Activated naive CD4-positive, alpha-beta T cell treated with anti-CD3 and anti-CD28 coated beads, Interleukin-2, amount 10 ng/mL, durations not matched to agents 7 days and 5 days (primary cell): ENCODE measurements at regions not wholly inside any gene's neighbourhood (a gene's known extent, or its start where the extent isn't known, plus 50 kb on each side); places are given as distances from the start of the nearest gene placed in this dataset.
"Not testable (repeated sequence)": the region's sequence is repeated elsewhere in the genome, so short reads cannot be mapped to it uniquely, and the experiment has no call there.

Experiments used
- CTCF ChIA-PET: fragments of 350-600 bp; sonication (Branson Sonifier 250); formaldehyde crosslinking; loops from one replicate; lab custom pipeline; 2021; ENCODE audit warnings: antibody characterized with exemption; lab: Charles Lee
- DNase-seq: peaks from one replicate; pipeline ENCODE4 v3.0.0-alpha.2; 2020
- H3K27ac Mint-ChIP-seq: one replicate; pipeline ENCODE4 v1.8.0; 2021; ENCODE audit warnings: mild to moderate bottlenecking, moderate library complexity, mixed read lengths
- H3K27me3 Mint-ChIP-seq: one replicate; pipeline ENCODE4 v1.8.0; 2021; ENCODE audit warnings: mild to moderate bottlenecking, mixed read lengths
- H3K36me3 Mint-ChIP-seq: one replicate; pipeline ENCODE4 v1.8.0; 2021; ENCODE audit warnings: mixed read lengths
- H3K4me1 Mint-ChIP-seq: one replicate; pipeline ENCODE4 v1.8.0; 2021; ENCODE audit warnings: mixed read lengths
- H3K4me3 Mint-ChIP-seq: one replicate; pipeline ENCODE4 v1.8.0; 2021; ENCODE audit warnings: mild to moderate bottlenecking, moderate library complexity, mixed read lengths
- H3K9me3 Mint-ChIP-seq: one replicate; pipeline ENCODE4 v1.8.0; 2021; ENCODE audit warnings: mixed read lengths

DNA sequence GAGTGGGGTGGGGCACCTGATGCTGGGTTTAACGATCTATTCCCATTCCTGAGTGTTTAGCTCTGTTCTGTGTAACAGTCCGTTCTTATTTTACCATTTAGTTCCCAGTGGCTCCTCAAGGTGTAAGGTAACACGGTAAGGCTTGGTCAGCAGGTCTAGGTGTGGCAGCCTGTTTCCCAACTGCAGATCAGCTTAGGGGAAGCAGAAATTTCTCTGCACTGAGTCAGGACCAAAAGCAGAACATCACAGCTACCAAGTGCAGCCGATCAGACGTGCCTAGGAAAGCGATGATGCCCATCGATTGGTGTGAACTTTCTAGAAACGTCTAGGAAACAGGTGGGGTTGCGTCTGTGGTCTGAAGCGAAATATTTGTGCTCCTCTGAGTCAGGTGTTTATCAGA lies 240.1 kb downstream of the STIM2 start:
- Mint-ChIP-seq H3K27ac (no peak overlapping the region), H3K4me3 (no peak overlapping the region), H3K4me1 (no peaks in the 10 kb centered on the region), H3K36me3 (no peaks in the 10 kb centered on the region), H3K9me3 (no peaks in the 10 kb centered on the region), H3K27me3 (no peaks in the 10 kb centered on the region)
- CTCF ChIA-PET: no interaction called here
- DNase-seq: no peak

DNA sequence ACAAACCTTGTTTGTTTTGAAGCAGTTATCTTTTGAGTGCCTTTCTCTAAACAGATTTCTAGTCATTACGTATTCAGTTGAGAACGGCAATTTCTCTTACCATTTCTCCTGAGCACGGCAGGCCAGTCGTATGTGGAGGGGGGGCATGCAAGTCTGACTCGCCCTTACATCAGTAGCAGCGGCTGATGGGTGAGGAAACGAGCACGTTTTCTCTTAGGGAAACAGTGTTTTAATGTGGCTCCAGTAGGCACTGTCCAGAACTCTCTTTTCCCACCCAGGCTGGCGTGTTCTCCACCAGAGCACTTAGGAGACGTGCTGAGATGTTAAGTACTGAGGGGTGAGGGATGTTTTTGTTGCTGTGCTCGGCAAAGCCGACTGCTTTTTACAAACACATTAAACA lies 240.5 kb downstream of the STIM2 start:
- Mint-ChIP-seq H3K36me3 (no peaks in the 10 kb centered on the region), H3K4me3 (no peak overlapping the region), H3K9me3 (no peaks in the 10 kb centered on the region), H3K4me1 (no peaks in the 10 kb centered on the region), H3K27me3 (no peaks in the 10 kb centered on the region), H3K27ac (no peak overlapping the region)
- no peak for DNase-seq
- CTCF ChIA-PET: no interaction called here

DNA sequence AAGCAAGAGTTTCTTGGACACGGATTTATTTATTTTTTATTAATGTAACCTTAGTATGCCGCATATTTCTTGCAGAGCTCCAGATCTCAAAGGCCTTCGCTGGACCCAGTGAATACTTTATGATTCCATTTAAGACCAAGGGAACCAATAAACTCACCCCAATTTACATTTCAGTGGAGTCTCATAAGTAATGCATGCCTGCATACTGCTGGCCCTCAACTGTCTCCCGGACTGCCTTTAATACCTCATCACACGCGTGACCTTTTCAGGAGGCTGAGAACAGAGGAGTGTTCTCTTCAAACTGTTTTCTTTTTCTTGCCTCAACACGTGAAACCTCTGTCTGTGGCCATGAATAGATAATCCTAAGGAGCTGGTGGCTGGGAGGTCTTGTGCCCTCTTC lies 240.9 kb downstream of the STIM2 start:
- DNase-seq: no peak
- Mint-ChIP-seq H3K9me3 (no peaks in the 10 kb centered on the region), H3K27ac (no peak overlapping the region), H3K4me3 (no peak overlapping the region), H3K36me3 (no peaks in the 10 kb centered on the region), H3K27me3 (no peaks in the 10 kb centered on the region), H3K4me1 (no peaks in the 10 kb centered on the region)
- CTCF ChIA-PET: no interaction called here

DNA sequence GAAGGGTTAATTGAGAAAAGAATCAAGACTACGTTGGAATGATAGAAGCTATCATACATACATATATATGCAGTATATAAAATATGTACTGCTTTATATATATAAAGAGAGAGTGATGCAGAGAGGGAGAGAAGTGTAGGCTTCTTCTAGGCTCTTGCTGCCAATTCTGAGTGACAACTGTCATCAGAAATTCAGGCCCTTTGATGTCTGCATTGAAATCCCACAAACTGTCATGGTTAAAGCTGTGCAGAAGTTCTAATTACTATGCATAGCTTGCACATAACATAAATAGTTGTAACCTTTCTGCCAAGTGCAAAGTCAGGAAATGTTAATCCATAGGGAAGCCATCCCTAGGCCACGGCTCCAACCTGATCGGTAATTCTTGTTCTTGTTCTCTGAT lies 251.0 kb downstream of the STIM2 start:
- CTCF ChIA-PET: no interaction called here
- Mint-ChIP-seq H3K36me3 (no peaks in the 10 kb centered on the region), H3K9me3 (no peaks in the 10 kb centered on the region), H3K27me3 (no peaks in the 10 kb centered on the region), H3K4me1 (no peaks in the 10 kb centered on the region), H3K27ac (no peak overlapping the region), H3K4me3 (no peak overlapping the region)
- no peak for DNase-seq

DNA sequence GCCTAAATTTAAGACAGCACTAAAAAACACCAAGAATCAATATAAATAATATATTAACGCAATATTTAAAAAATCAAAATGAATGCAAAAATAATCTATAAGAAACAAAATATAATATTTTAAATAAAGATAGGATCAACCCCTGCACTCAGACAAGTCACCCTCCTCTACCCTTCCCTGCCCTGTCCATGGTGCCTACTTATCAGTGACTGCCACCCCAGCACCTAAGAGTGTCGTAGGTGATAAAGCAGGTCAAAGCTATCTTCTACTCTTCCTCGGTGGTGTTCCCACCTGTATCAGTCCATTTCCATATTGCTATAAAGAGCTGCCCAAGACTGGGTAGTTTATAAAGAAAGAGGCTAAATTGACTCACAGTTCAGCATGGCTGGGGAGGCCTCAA lies 251.9 kb downstream of the STIM2 start:
- CTCF ChIA-PET: interaction anchor here (0.6 kb wide), 1 partner anchor 550 kb away, joined by 4 read pairs; no protein-coding TSS in a partner anchor
- no peak for DNase-seq

DNA sequence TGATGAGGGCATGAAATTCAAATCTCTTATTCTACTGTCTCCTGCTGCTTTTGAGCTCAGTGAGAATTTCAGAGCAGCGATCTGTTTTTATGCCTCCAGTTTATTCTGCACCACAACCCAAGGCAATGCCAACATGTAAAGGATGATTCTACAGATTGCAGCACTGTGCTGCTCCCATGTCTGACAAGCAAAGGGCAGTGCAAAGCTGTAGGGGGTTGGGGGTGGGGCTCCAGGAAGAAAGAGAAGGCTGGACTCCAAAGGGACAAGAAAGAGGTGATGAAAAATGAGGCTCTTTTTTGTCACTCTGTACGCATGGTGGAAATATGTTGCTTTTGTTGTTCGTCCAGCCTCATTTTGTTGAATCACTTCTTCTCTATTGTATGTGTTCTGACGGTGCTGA lies 254.6 kb downstream of the STIM2 start:
- no peaks in the 10 kb centered on the region for H3K4me1 Mint-ChIP-seq
- H3K36me3 Mint-ChIP-seq: no peaks in the 10 kb centered on the region
- CTCF ChIA-PET: no interaction called here
- no peak overlapping the region for H3K27ac Mint-ChIP-seq
- no peaks in the 10 kb centered on the region for H3K9me3 Mint-ChIP-seq
- H3K27me3 Mint-ChIP-seq: no peaks in the 10 kb centered on the region
- no peak for DNase-seq
- H3K4me3 Mint-ChIP-seq: no peak overlapping the region

More for the DNA sequence above, 251.9 kb downstream of the STIM2 start:
- Mint-ChIP-seq H3K9me3 (no peaks in the 10 kb centered on the region), H3K4me3 (no peak overlapping the region), H3K27ac (no peak overlapping the region), H3K36me3 (no peaks in the 10 kb centered on the region), H3K4me1 (no peaks in the 10 kb centered on the region), H3K27me3 (no peaks in the 10 kb centered on the region)

DNA sequence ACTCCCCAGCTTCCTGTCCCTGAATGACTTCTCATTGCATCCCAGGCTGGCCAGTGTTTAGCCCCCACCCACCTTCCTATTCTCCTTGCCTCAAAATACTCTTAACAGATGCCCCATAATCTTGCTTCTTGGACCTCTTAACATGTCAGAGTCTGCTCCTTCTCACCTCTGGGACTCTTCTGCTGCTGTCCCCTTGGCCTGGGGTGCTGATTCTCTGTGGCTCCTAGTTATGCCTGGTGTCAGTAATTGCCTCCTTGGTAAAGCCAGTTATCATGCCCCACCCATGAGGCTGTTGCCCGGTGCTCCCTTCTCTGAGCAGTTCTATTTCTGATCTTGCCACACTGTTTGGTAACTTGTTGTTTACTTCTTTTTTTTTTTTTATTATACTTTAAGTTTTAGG lies 256.8 kb downstream of the STIM2 start:
- Mint-ChIP-seq H3K9me3 (no peaks in the 10 kb centered on the region), H3K4me3 (no peak overlapping the region), H3K4me1 (no peaks in the 10 kb centered on the region), H3K27ac (no peak overlapping the region), H3K27me3 (no peaks in the 10 kb centered on the region), H3K36me3 (no peaks in the 10 kb centered on the region)
- CTCF ChIA-PET: no interaction called here
- DNase-seq: no peak

DNA sequence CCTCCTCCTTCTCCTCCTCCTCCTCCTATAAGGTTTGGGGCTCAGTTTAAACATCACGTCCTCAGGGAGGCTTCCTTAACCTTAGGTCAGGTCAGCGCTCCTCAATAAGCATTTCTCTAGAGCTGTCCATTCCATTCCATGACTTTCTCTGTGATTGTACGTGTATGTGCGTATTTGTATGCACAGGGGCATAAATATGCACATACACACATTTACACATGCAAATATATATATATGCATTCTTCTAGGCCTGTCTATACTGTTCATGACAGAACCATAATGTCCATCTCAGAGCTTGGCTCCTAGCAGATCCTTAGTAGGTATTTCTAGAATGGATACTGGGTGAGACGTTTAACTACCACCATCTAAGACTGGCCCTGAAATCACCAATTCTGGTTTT lies 258.6 kb downstream of the STIM2 start:
- CTCF ChIA-PET: no interaction called here
- DNase-seq: no peak
- no peak overlapping the region for H3K4me3 Mint-ChIP-seq
- H3K27me3 Mint-ChIP-seq: no peaks in the 10 kb centered on the region
- H3K4me1 Mint-ChIP-seq: no peaks in the 10 kb centered on the region
- no peaks in the 10 kb centered on the region for H3K36me3 Mint-ChIP-seq
- no peak overlapping the region for H3K27ac Mint-ChIP-seq
- no peaks in the 10 kb centered on the region for H3K9me3 Mint-ChIP-seq

DNA sequence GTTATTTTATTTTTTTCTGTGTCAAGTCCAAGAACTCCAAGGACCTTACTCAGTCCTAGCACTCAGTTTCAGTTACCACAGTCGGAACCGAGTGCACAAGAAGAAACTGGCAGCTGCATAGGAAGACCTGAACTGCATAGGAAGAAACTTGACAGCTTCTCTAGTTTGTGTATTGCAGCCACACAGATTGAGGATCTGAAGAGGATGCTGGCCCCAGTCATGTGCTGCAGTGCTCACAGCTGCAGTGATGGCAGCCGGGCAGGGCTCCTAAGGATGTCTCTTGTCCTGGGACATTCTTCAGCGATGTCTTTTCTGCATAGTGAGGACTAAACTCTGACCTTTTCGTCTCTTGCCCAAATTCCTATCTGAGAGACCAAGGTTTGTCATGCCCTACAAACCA lies 261.2 kb downstream of the STIM2 start:
- no peaks in the 10 kb centered on the region for H3K36me3 Mint-ChIP-seq
- CTCF ChIA-PET: no interaction called here
- H3K27me3 Mint-ChIP-seq: no peaks in the 10 kb centered on the region
- H3K27ac Mint-ChIP-seq: no peak overlapping the region
- no peak overlapping the region for H3K4me3 Mint-ChIP-seq
- no peak for DNase-seq
- H3K4me1 Mint-ChIP-seq: no peaks in the 10 kb centered on the region
- no peaks in the 10 kb centered on the region for H3K9me3 Mint-ChIP-seq

DNA sequence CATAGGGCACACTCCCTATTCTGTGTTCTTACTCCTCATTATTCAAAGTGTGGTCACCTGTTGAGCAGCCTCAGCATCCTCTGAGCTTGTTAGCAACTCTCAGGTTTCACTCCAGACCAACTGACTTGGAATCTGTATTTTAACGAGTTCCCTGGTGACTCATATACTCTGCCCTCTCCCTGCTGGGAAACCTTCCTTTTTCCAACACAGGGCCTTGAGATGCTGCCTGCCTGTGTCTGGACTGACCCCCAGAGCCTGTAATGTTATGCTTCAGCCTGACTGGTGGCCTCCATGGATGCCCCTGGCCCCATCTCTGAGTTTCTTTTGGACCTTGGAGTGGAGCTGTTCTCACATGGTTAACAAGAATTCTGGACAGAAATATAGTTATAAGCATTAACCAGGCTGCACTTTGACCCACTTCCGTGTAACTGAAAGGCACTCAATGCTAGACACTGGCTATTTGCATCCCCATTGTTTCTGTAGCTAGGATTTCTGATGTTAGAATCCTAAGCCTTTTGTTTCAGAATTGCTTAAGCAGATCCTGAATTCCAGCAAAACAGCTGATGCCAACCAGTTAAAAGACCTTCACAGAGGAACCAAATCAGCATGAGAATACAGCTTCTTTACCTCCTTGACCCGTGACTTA lies 262.6 kb downstream of the STIM2 start:
- CTCF ChIA-PET: no interaction called here
- Mint-ChIP-seq H3K9me3 (peaks cover 2% of the 10 kb centered on the region), H3K4me1 (no peaks in the 10 kb centered on the region), H3K36me3 (no peaks in the 10 kb centered on the region), H3K27me3 (no peaks in the 10 kb centered on the region), H3K4me3 (no peak overlapping the region), H3K27ac (no peak overlapping the region)
- no peak for DNase-seq

DNA sequence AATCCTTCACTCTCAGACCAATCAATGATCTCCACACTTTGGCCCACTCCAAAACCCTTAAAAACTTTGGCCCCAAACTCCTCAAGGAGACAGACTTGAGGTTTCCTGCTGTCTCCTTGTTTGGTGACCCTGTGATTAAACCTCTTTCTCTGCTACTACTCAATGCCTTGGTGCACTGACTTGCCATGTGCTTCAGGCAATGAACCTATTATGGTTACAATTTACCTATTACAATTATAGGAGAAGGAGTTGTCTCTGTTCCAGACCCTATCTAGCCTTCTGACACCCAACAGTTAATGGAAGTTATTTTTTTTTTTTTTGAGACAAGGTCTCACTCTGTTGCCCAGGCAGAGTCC lies 263.1 kb downstream of the STIM2 start:
- H3K27me3 Mint-ChIP-seq: no peaks in the 10 kb centered on the region
- CTCF ChIA-PET: no interaction called here
- no peak for DNase-seq
- no peak overlapping the region for H3K4me3 Mint-ChIP-seq
- H3K4me1 Mint-ChIP-seq: no peaks in the 10 kb centered on the region
- peaks cover 2% of the 10 kb centered on the region for H3K9me3 Mint-ChIP-seq
- no peak overlapping the region for H3K27ac Mint-ChIP-seq
- H3K36me3 Mint-ChIP-seq: no peaks in the 10 kb centered on the region

DNA sequence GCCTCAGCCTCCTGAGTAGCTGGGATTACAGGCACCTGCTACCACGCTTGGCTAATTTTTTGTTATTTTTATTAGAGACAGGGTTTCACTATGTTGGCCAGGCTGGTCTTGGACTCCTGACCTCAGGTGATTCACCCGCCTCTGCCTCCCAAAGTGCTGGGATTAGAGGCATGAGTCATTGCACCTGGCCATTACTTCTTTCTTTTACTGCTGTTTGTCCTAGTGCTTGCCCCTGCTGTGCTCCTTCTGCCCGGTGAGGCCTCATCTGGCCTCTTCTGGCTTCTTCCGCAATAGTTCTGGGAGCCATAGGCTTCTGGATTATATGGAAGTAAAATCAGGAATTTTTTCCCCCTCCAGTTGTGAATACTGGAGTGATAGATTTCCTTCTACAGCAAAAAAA lies 266.3 kb downstream of the STIM2 start:
- H3K4me3 Mint-ChIP-seq, H3K4me1 Mint-ChIP-seq, CTCF ChIA-PET, H3K36me3 Mint-ChIP-seq, H3K9me3 Mint-ChIP-seq, DNase-seq, H3K27ac Mint-ChIP-seq, H3K27me3 Mint-ChIP-seq: not testable (repeated sequence)

DNA sequence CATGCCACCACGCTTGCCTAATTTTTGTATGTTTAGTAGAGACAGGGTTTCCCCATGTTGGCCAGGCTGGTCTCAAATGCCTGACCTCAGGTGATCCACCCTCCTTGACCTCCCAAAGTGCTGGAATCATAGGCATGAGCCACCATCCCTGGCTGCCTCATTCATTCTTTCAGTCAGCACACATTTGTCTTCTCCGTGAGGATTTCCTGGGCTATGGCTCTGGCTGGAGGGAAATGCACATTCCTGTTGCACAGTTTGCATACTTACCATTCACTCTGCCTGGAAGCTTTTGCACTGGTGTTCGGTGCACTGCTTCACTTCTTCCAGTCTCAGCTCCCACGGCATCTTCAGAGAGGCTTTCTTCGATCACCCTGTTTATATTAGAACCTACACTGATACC lies 267.8 kb downstream of the STIM2 start:
- CTCF ChIA-PET: no interaction called here
- Mint-ChIP-seq H3K27me3 (no peaks in the 10 kb centered on the region), H3K9me3 (peaks cover 2% of the 10 kb centered on the region), H3K36me3 (no peaks in the 10 kb centered on the region), H3K27ac (no peak overlapping the region), H3K4me1 (no peaks in the 10 kb centered on the region), H3K4me3 (no peak overlapping the region)
- DNase-seq: no peak

DNA sequence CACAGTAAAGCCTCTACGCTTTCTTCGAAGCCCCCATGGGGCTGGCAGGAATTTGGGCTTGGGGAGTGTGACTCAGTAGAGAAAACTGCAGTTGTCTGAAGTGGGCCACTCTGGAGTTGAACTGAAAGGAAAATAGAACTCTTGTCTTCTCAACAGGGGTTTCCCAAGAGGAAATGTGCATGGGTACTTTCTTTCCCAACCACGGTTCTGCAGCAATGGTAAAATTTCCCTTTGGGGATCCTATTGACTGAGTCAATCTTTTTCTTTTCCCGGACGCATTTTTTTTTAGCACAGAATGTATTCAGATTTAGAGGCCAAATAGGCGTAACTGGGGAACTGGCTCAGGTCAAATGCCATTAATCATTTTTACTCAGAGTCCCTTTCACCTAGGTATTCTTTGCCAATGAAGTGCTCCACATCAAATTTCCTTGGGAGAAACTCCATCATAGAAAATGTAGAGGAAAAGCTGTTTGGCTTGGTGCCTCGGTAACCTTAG lies 269.3 kb downstream of the STIM2 start:
- Mint-ChIP-seq H3K36me3 (no peaks in the 10 kb centered on the region), H3K27ac (no peak overlapping the region), H3K4me1 (no peaks in the 10 kb centered on the region), H3K4me3 (no peak overlapping the region), H3K27me3 (no peaks in the 10 kb centered on the region), H3K9me3 (peaks cover 5% of the 10 kb centered on the region)
- CTCF ChIA-PET: no interaction called here
- DNase-seq: no peak

DNA sequence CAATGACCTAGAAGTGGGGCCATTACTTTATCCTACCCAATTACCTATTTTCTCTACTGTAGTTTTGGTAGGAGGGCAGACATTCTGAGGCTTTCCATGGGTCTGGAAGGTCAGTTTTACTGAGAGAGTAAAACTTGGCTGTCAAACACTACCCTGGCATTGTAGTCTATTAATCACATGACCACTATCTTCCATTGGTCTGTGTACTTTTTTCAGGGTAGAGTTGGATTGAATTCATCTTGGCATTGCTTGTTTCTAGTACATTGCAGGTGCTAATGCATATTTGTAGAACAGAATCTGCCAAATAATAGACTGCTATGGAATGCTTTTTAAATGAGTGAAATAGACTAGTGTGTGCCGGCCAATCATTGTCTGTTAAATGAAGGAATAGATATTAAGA lies 271.9 kb downstream of the STIM2 start:
- CTCF ChIA-PET: no interaction called here
- no peaks in the 10 kb centered on the region for H3K27me3 Mint-ChIP-seq
- H3K9me3 Mint-ChIP-seq: peaks cover 5% of the 10 kb centered on the region
- H3K27ac Mint-ChIP-seq: no peak overlapping the region
- no peaks in the 10 kb centered on the region for H3K36me3 Mint-ChIP-seq
- no peak overlapping the region for H3K4me3 Mint-ChIP-seq
- no peak for DNase-seq
- no peaks in the 10 kb centered on the region for H3K4me1 Mint-ChIP-seq

DNA sequence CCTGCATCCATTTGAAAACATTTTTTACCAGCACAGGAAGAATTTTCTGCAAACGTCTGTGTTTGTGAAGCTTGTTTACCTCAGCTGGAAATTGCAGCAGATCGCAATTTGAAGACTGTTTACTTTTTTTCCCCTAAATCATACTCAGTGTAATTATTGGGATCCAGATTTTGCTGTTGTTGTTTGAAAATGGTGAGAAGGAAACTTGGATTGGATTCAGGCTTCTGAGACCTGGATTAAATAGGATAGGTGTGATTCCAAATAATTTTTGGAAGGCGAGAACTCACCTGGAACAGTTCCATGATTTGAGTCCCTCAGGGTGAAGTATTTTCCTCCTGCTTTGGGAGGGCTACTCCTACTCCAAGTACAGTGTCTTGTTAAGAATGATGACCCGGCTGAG lies 279.8 kb downstream of the STIM2 start:
- Mint-ChIP-seq H3K27me3 (no peaks in the 10 kb centered on the region), H3K4me1 (no peaks in the 10 kb centered on the region), H3K27ac (no peak overlapping the region), H3K9me3 (no peaks in the 10 kb centered on the region), H3K36me3 (no peaks in the 10 kb centered on the region), H3K4me3 (no peak overlapping the region)
- no peak for DNase-seq
- CTCF ChIA-PET: no interaction called here
